ENCODE measurements at regions not wholly inside any gene's neighbourhood (a gene's known extent, or its start where the extent isn't known, plus 50 kb on each side); places are given as distances from the start of the nearest gene placed in this dataset.

DNA sequence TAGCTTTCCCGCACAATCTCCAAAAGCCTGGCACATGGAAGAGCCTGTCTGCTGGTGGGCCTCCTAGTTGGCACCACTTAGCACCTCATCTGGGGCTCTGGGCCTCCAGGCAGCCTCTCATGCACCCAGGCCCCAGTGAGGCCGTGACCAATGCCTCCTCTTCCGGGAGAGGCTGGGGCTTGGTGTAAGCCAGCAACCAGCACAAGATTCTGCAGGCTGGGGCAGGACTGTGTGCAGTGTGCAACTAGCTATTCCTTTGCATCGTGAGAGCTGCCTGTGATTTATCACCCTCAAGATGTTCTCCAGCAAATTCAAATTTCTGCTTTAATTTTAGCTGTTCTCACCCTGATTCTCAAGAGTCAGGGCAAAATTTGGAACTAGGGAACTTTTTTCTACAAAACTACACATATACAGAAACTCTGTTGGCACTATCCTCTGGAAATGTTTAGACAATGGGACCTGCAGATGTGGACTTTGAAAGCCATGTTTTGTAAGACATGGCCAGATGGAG, 603.7 kb upstream of the MKI67 start (continued):
- TF ChIP-seq, protein P1, sequence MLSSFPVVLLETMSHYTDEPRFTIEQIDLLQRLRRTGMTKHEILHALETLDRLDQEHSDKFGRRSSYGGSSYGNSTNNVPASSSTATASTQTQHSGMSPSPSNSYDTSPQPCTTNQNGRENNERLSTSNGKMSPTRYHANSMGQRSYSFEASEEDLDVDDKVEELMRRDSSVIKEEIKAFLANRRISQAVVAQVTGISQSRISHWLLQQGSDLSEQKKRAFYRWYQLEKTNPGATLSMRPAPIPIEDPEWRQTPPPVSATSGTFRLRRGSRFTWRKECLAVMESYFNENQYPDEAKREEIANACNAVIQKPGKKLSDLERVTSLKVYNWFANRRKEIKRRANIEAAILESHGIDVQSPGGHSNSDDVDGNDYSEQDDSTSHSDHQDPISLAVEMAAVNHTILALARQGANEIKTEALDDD (IDR thresholded peaks at IDR 0.05), result no peak
- TF ChIP-seq HDGF (IDR thresholded peaks at IDR 0.05), result no peak
- TF ChIP-seq NCOR1 (IDR thresholded peaks at IDR 0.05), result no peak

DNA sequence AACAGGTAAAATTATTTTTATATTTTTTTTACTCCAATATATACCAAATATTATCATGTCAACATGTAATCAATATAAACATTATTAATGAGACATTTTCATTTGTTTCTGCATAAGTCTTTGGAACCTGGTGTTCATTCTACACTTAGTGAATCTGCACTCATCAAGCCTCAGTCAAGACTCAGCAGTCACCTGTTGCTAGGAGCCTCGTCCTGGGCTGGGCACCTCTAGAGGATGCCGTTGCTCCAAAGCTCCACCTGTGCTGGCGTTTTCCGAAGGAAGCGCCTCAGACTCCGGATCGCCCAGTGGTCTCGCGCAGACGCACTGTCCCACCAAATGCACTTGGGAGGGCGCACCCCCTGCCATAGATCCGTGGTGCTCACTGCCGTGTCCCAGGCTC, 604.7 kb upstream of the MKI67 start:
- DNase-seq (ENCODE audit: extremely low read depth in 1 of 4, low spot score in 3 of 4) (no peak), ATAC-seq (no peak), FAIRE-seq (no peak)
- no peak overlapping the region for H3K4me2 ChIP-seq (ENCODE audit: insufficient read depth, low read length)
- intact Hi-C loops (cut with micrococcal nuclease), result loop anchor here (10.0 kb wide), 1 partner anchor 156 kb away; no protein-coding TSS in a partner anchor
- peaks cover 7 to 29% of the 10 kb centered on the region in 2 experiments; a peak in 4 of 5 replicates for H3K27me3 ChIP-seq (ENCODE audit: control insufficient read depth in 2 of 2, insufficient read depth in 2 of 2, low read length in 2 of 2)
- H3K27ac ChIP-seq (ENCODE audit: extremely low read depth, low read depth, low read length), result no peak overlapping the region
- no peaks in the 10 kb centered on the region; a peak in 1 of 5 replicates for H3K4me1 ChIP-seq (replicated peaks in 1 of 2; ENCODE audit: control insufficient read depth in 2 of 2, insufficient read depth in 2 of 2, low read length in 2 of 2)
- ChIA-PET CTCF (ENCODE audit: low intra/inter-chr PET ratio) (no interaction called here), POLR2A (no interaction called here)
- no peaks in the 10 kb centered on the region for H3K9me1 ChIP-seq (ENCODE audit: control insufficient read depth, insufficient read depth, low read length)
- H2AFZ ChIP-seq (ENCODE audit: low read depth, low read length), result no peak overlapping the region
- no peak overlapping the region for H3K9ac ChIP-seq (ENCODE audit: insufficient read depth in 1 of 2, low read depth in 2 of 2, low read length in 2 of 2)
- in situ Hi-C loops (cut with MboI), result no loop called here
- no TSS peak for BruUV-seq (replicated peaks)
- TF ChIP-seq TAF1 (IDR thresholded peaks at IDR 0.05; ENCODE audit: control insufficient read depth, extremely low read depth, insufficient read depth, low read length, severe bottlenecking) (no peak), SIN3B (IDR thresholded peaks at IDR 0.05; ENCODE audit: low read depth) (no peak), ADNP (tag; IDR thresholded peaks at IDR 0.05) (no peak), TSC22D4 (tag; IDR thresholded peaks at IDR 0.05) (no peak), ZNF174 (CRISPR knock-in tag; IDR thresholded peaks at IDR 0.05) (no peak), MAFF (IDR thresholded peaks at IDR 0.05; ENCODE audit: low read length) (no peak), EZH2 (IDR thresholded peaks at IDR 0.05; ENCODE audit: borderline replicate concordance, low read depth, low read length) (no peak), ZNF764 (CRISPR knock-in tag; IDR thresholded peaks at IDR 0.05; ENCODE audit: low read depth) (no peak), ARID2 (IDR thresholded peaks at IDR 0.05) (no peak), MYNN (IDR thresholded peaks at IDR 0.05) (no peak), MYNN (CRISPR knock-in tag; IDR thresholded peaks at IDR 0.05) (no peak), CBFA2T3 (IDR thresholded peaks at IDR 0.05) (no peak)
- TF ChIP-seq, protein P2, sequence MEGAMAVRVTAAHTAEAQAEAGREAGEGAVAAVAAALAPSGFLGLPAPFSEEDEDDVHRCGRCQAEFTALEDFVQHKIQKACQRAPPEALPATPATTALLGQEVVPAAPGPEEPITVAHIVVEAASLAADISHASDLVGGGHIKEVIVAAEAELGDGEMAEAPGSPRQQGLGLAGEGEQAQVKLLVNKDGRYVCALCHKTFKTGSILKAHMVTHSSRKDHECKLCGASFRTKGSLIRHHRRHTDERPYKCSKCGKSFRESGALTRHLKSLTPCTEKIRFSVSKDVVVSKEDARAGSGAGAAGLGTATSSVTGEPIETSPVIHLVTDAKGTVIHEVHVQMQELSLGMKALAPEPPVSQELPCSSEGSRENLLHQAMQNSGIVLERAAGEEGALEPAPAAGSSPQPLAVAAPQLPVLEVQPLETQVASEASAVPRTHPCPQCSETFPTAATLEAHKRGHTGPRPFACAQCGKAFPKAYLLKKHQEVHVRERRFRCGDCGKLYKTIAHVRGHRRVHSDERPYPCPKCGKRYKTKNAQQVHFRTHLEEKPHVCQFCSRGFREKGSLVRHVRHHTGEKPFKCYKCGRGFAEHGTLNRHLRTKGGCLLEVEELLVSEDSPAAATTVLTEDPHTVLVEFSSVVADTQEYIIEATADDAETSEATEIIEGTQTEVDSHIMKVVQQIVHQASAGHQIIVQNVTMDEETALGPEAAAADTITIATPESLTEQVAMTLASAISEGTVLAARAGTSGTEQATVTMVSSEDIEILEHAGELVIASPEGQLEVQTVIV (CRISPR knock-in tag; IDR thresholded peaks at IDR 0.05; ENCODE audit: borderline replicate concordance), result no peak
- TF ChIP-seq, protein P3, sequence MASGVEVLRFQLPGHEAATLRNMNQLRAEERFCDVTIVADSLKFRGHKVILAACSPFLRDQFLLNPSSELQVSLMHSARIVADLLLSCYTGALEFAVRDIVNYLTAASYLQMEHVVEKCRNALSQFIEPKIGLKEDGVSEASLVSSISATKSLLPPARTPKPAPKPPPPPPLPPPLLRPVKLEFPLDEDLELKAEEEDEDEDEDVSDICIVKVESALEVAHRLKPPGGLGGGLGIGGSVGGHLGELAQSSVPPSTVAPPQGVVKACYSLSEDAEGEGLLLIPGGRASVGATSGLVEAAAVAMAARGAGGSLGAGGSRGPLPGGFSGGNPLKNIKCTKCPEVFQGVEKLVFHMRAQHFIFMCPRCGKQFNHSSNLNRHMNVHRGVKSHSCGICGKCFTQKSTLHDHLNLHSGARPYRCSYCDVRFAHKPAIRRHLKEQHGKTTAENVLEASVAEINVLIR (CRISPR knock-in tag; IDR thresholded peaks at IDR 0.05), result no peak
- TF ChIP-seq, protein P4, sequence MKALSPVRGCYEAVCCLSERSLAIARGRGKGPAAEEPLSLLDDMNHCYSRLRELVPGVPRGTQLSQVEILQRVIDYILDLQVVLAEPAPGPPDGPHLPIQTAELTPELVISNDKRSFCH (CRISPR knock-in tag; IDR thresholded peaks at IDR 0.05), result no peak
- TF ChIP-seq, protein P4 (tag; IDR thresholded peaks at IDR 0.05), result no peak
- H3K36me3 ChIP-seq (ENCODE audit: control insufficient read depth, insufficient read depth, low read length), result no peaks in the 10 kb centered on the region
- H3K4me3 ChIP-seq, result no peak overlapping the region
- 13% methylated on average over 12 of the region's 13 CpGs for WGBS (ENCODE audit: insufficient coverage, low coverage, missing lambda C conversion rate)
- no peaks in the 10 kb centered on the region for H4K20me1 ChIP-seq (replicated peaks; ENCODE audit: control insufficient read depth, insufficient read depth, low read length)
- no peaks in the 10 kb centered on the region for H3K79me2 ChIP-seq (ENCODE audit: control insufficient read depth, insufficient read depth, low read length)
- H3K9me3 ChIP-seq (replicated peaks; ENCODE audit: control insufficient read depth, insufficient read depth, low read depth, low read length), result no peaks in the 10 kb centered on the region

Measured in K562 (cell line).